CD4-positive, alpha-beta T cell treated with Interleukin-4 for 4 hours (primary cell): ENCODE measurements at regions not wholly inside any gene's neighbourhood (a gene's known extent, or its start where the extent isn't known, plus 50 kb on each side); places are given as distances from the start of the nearest gene placed in this dataset.

Source experiments
- DNase-seq: peaks from one replicate; pipeline ENCODE4 v3.0.0-alpha.2; 2020

- DNase-seq, result no peak
Measured at GRCh38 chr12:87311206-87311605, 718.0 kb downstream of the C12orf50 start.

GRCh38 chr12:87310126-87310525 lies 719.1 kb downstream of the C12orf50 start:
- DNase-seq, result no peak

- no peak for DNase-seq
Measured at GRCh38 chr12:87305481-87305880, 723.7 kb downstream of the C12orf50 start.

DNA sequence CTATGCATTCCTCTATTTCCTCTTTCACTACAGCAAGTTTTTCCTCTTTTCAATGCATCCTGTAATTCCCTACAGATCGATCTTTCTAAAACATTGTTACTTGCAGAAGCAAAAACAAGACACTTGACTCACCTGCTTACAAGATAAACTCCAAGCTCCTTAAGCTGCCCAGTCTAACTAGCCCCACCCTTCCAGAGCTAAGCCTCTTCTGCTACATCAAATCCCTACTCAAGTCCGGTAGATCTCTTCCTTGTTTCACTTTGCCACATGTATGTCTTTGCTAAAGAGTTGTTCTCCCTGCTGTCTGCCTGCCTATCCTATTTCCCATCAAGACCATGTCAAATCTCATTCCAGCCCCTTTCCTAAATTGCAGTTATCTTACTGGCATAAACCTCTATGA lies 724.8 kb downstream of the C12orf50 start:
- DNase-seq, result no peak

DNA sequence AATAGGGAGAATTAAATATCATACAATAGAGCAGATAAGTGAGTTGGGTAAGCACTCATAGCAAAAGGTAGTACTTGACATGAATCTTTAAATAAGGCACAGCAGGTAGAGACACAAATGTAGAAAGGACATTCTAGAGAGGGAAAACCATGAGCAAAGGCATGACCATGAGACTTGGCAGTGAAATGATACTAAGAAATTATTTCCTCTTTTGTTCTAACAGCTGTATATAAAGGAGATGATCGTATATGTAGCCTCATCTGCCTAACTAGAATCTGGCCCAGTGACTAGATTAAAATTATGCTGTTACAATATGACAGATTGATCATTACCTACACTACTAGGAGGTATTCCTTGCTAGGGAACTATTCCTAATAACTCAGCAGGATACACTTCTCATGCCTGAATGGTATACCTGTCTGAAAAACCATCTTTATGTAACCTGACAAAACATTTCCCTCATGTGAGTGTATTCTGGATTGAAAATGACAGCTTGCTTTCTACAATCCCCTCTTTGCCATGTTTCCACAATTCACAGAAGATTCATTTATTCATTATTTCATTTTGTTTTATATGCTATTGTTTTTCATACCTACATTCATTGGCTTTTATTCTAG lies 725.7 kb downstream of the C12orf50 start:
- no peak for DNase-seq

DNA sequence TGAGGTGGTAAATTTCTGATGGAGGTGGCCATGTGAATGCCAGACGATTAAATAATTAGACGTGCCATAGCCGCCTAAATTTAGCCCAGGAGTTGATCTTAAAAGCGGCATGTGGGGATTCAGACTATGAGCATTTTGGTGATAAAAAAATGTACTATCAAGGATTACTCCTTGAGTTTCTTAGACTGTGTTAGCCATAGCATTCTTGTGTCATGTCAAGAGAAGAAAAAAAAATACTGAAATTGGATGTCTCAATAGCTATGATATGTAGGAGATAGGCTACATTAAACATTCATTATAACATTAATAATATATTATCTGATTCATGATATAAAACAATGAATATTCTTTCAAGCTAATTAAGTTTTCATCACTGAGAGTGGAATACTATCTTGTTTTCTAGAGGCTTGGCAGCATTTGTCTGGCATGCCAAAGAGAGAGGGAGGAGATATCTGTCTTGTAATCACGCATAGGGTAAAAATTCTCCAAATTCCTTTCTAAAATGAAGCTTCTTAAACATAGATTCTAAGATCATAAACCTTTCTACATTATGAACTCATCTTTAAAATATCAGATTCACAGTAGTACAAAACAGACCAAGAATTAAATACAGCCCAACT lies 727.0 kb downstream of the C12orf50 start:
- DNase-seq, result no peak

GRCh38 chr12:87290505-87290904 lies 738.7 kb downstream of the C12orf50 start:
- DNase-seq, result no peak

DNA sequence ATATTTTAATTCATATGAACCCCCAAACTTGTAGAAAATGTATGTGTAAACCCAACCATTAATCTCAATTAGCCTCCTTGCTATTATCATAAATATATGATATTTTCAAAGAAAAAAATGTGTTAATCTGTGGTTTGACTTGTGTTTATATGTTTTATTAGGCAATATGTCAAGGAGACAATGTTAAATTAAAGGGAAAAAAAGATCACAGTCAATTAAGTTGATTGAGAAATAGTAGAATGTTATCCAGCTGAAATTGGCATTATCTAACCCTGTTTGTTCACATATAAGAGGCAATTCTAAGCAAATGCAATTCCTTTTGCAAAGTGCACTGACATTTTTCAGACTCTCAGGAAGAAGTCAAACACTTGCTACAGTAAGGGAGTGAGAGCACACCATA lies 745.3 kb downstream of the C12orf50 start:
- DNase-seq, result no peak

DNA sequence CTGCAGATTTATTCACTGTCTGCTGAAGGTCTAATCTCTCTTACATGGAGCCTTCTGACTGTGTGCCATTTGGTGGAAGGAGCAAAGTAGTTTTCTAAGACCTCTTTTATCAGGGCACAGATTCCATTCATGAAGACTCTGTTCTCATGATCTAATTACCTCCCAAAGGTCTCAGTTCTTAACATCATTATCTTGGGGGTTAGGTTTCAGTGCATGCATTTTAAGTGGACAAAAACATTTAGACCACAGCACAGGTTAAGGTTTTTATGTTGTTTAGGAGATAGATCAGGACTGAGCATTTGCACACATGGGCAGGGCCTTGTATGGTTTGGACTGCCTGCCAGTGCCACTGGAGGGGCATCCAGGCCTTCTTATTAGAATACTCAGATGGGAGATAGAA lies 746.1 kb downstream of the C12orf50 start:
- DNase-seq, result no peak

DNA sequence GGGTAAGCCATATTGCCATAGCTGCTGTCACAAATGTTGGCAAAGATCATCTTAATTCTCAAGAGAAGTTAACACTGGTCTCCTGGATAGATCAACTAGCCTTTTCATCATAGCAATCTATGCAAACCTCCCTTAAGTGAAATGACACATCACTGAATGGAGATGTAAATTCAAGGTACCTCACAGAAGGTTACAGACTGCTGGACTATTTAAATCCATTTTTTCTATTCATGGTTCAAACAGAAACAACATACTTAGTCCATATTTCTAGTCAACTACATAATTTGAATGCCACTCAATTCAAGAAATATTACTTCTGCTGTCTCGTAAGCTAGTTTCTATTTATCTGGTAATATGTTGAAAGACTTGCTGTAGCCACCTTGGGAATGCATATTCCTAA lies 748.3 kb downstream of the C12orf50 start:
- DNase-seq, result no peak

GRCh38 chr12:87280356-87280755 lies 748.8 kb downstream of the C12orf50 start:
- no peak for DNase-seq

- no peak for DNase-seq
Measured at GRCh38 chr12:87274594-87275245, 754.5 kb downstream of the C12orf50 start.

DNA sequence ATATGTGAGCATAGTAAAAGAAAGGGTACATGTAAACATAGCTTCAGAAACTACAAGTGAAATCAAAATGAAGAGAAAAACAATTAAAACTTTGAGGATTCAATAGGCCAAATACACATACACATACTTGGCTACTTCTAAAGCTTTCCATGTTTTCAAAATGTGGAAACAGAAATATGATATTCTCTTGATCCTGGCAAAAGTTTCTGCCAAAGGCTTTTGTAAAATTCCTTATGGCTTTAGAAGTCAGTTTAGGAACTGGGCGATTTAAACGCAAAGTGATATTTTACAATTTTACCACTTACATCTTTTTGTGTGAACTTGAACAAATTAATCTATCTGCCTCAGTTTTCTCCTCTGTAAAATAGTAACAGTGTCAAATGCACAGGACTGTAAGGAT lies 756.4 kb downstream of the C12orf50 start:
- DNase-seq, result no peak

DNA sequence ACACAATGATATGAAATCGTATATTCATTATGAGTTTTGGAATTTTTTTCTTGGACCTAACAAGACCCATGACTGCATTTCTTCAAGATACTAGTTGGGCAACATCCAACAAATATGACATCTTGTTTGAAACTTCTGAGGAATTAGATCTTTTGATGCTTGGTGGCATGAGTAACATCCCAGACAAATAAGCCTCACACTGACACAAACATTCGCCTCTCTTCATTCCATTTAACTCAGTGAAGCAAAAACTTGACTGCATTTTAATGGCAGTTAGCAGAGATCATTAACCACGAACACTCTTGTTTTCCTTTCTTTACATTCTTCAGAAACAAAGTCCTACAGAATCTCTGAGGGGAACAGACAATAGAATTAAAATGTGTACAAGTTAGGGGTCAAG lies 758.3 kb downstream of the C12orf50 start:
- DNase-seq, result no peak

- DNase-seq, result no peak
Measured at GRCh38 chr12:87266305-87266704, 762.9 kb downstream of the C12orf50 start.

GRCh38 chr12:87259391-87259790 lies 769.8 kb downstream of the C12orf50 start:
- no peak for DNase-seq

- no peak for DNase-seq
Measured at GRCh38 chr12:87254381-87255030, 774.7 kb downstream of the C12orf50 start.

- DNase-seq, result no peak
Measured at GRCh38 chr12:87253157-87253556, 776.0 kb downstream of the C12orf50 start.

DNA sequence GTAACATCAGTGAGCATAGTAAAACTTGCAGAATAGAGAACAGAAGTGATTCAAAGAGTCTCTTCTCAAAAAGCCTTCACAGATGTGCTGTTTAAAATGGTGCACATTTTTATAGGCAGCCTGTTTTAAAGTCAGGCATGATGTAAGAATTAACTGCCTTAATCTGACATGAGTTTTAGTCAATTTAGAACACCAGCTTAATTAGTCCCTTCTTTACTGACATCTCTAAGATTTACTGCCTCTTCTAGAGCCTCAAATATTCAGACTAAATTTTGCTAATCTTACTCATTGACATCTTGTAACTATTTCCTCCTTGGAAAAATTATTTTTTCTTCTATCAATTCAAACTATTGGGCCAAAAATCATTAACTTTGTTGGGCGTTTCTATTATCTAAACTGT lies 782.5 kb downstream of the C12orf50 start:
- no peak for DNase-seq

- no peak for DNase-seq
Measured at GRCh38 chr12:87238466-87238865, 790.7 kb downstream of the C12orf50 start.

DNA sequence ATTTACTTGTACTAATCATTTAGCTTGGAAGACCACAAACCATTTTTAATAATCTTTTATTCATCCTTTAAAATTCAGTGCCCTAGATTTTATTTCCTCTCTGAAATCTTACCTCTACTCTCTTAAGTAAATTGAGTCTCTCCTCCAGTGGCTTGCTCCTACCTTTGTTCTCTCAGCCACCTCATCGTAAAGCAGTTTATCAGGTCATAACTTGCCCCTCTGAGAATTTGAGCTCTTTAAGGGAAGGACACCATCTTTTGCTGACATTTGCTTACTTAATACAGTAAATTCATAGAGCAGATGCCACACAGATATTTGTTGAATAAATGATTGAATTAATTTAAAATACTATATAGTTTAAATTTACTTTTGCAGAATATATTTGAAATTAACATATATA lies 794.3 kb downstream of the C12orf50 start:
- DNase-seq, result no peak

DNA sequence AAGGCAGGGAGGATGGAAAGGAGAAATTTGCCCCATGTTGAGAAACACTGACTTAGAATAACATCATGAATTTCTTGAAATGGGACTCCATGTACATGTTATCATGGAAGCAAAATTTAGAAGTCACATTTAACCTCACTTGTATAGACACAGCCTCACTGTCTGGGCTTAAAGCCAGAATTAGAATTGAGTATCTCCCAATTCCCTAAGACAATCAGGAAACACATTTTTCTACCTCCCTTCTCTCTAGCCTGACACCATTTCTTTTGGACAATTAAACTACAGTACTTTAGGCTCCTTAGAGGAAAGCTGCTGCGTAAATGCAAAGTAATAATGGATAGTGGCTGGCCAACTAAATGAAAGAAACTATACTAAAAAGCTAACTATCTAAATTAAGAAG lies 795.5 kb downstream of the C12orf50 start:
- DNase-seq, result no peak

DNA sequence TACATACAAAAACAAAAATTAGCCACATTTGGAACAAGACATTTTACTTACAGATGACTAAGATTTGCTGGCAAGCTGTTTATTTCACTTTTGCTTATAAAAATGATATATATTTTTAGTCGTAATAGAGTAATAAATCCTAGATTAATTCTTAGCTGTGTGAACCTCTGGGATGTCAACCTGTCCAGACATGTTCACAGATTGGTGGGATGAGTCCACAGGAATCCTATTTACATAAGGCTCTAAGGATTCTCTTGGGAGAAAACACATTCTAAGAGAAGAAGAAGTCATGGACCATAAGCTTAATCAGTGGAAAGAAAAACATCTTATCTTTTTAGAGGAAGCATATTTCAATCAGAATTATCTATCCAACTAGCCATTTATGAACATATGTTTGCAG lies 797.4 kb downstream of the C12orf50 start:
- DNase-seq, result no peak

DNA sequence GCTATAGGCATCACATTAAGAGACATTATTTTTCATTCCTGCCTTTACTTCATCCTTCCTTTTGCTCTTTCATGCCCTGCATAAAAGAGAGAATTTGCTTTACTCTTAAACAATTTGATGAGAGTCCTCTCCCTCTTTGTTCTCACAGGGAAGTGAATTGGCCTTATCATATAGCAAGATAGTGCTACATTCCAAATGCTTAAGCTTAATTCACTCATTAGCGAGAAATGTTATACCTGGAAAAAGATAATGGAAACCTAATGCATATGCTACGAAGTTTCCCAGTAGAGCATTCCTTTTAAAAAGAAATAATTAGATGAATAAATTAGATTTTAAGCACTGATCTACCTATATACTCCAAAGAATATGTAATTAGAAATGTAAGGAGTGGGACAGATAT lies 798.8 kb downstream of the C12orf50 start:
- no peak for DNase-seq
